ENCODE measurements at regions not wholly inside any gene's neighbourhood (a gene's known extent, or its start where the extent isn't known, plus 50 kb on each side); places are given as distances from the start of the nearest gene placed in this dataset.

GRCh38 chr18:51342815-51343214 is 145.3 kb upstream of the MEX3C start:
- ATAC-seq (no peak), DNase-seq (ENCODE audit: extremely low read depth in 1 of 4, low spot score in 3 of 4) (peak in 1 of 4 experiments; percentile 5), FAIRE-seq (no peak)
- in situ Hi-C loops (cut with MboI): no loop called here
- H3K79me2 ChIP-seq (ENCODE audit: control insufficient read depth, insufficient read depth, low read length): no peaks in the 10 kb centered on the region
- no peak overlapping the region for H3K4me3 ChIP-seq
- CTCF ChIA-PET (ENCODE audit: low intra/inter-chr PET ratio): no interaction called here
- no peaks in the 10 kb centered on the region for H3K9me1 ChIP-seq (ENCODE audit: control insufficient read depth, insufficient read depth, low read length)
- POLR2A ChIA-PET: no interaction called here
- no peak overlapping the region for H3K9ac ChIP-seq (ENCODE audit: insufficient read depth in 1 of 2, low read depth in 2 of 2, low read length in 2 of 2)
- no peak overlapping the region for H3K4me2 ChIP-seq (ENCODE audit: insufficient read depth, low read length)
- H3K36me3 ChIP-seq (ENCODE audit: control insufficient read depth, insufficient read depth, low read length): no peaks in the 10 kb centered on the region
- H3K27me3 ChIP-seq (ENCODE audit: control insufficient read depth in 2 of 2, insufficient read depth in 2 of 2, low read length in 2 of 2): no peaks in the 10 kb centered on the region
- H3K27ac ChIP-seq (ENCODE audit: extremely low read depth, low read depth, low read length): no peak overlapping the region
- no peaks in the 10 kb centered on the region for H3K4me1 ChIP-seq (replicated peaks in 1 of 2; ENCODE audit: control insufficient read depth in 2 of 2, insufficient read depth in 2 of 2, low read length in 2 of 2)
- H3K9me3 ChIP-seq (replicated peaks; ENCODE audit: control insufficient read depth, insufficient read depth, low read depth, low read length): no peaks in the 10 kb centered on the region
- H2AFZ ChIP-seq (ENCODE audit: low read depth, low read length): no peak overlapping the region
- BruUV-seq (replicated peaks): no TSS peak
- no peaks in the 10 kb centered on the region for H4K20me1 ChIP-seq (replicated peaks; ENCODE audit: control insufficient read depth, insufficient read depth, low read length)
- intact Hi-C loops (cut with micrococcal nuclease): no loop called here
- TF ChIP-seq FOSL1 (tag; conservative IDR thresholded peaks at IDR 0.05) (peak; percentile 85), ATF3 (IDR thresholded peaks at IDR 0.05) (peak; percentile 64), ATF3 (CRISPR knock-in tag; conservative IDR thresholded peaks at IDR 0.05) (no peak), MBD1 (CRISPR knock-in tag; IDR thresholded peaks at IDR 0.05) (no peak), JUND (IDR thresholded peaks at IDR 0.05; ENCODE audit: borderline replicate concordance, low read depth, low read length) (peak; percentile 58; the same call in 1 of the 2 replicates), JUND (tag; IDR thresholded peaks at IDR 0.05; ENCODE audit: borderline replicate concordance, low read depth, low read length) (peak; percentile 73; the same call in 2 of the 3 replicates), JUN (IDR thresholded peaks at IDR 0.05; ENCODE audit: borderline replicate concordance, low read depth, low read length) (0 out of 2 replicates have a peak, but pooled peaks have one; percentile 39), JUN (CRISPR knock-in tag; IDR thresholded peaks at IDR 0.05; ENCODE audit: borderline replicate concordance) (no peak), PKNOX1 (IDR thresholded peaks at IDR 0.05) (no peak), BCL6 (CRISPR knock-in tag; IDR thresholded peaks at IDR 0.05) (no peak), ZNF584 (CRISPR knock-in tag; IDR thresholded peaks at IDR 0.05; ENCODE audit: low read depth) (no peak), USF2 (CRISPR knock-in tag; IDR thresholded peaks at IDR 0.05) (no peak), SREBF2 (CRISPR knock-in tag; IDR thresholded peaks at IDR 0.05) (no peak), ZNF277 (CRISPR knock-in tag; IDR thresholded peaks at IDR 0.05; ENCODE audit: borderline replicate concordance) (no peak), TCF15 (CRISPR knock-in tag; IDR thresholded peaks at IDR 0.05) (no peak), POLR2G (IDR thresholded peaks at IDR 0.05; ENCODE audit: low read depth, low read length) (no peak)

Data from K562 (cell line).